ENCODE measurements at regions not wholly inside any gene's neighbourhood (a gene's known extent, or its start where the extent isn't known, plus 50 kb on each side); places are given as distances from the start of the nearest gene placed in this dataset.
A peak's percentile ranks its signal among the peaks of the same experiment; 100 is the strongest.

GRCh38 chr13:33723772-33724435 is 94.0 kb upstream of the RFC3 start:
- DNase-seq: peak; percentile 37

- DNase-seq: no peak
Observed at GRCh38 chr13:33725340-33725739, 92.6 kb upstream of the RFC3 start.

- no peak for DNase-seq
Observed at GRCh38 chr13:33727297-33728083, 90.5 kb upstream of the RFC3 start.

- DNase-seq: no peak
Observed at GRCh38 chr13:33728271-33729037, 89.5 kb upstream of the RFC3 start.

GRCh38 chr13:33730147-33730546 is 87.8 kb upstream of the RFC3 start:
- no peak for DNase-seq

GRCh38 chr13:33730619-33731018 is 87.3 kb upstream of the RFC3 start:
- no peak for DNase-seq

- DNase-seq: no peak
Observed at GRCh38 chr13:33735276-33735675, 82.7 kb upstream of the RFC3 start.

- no peak for DNase-seq
Observed at GRCh38 chr13:33739254-33739653, 78.7 kb upstream of the RFC3 start.

- DNase-seq: no peak
Observed at GRCh38 chr13:33740134-33740538, 77.8 kb upstream of the RFC3 start.

GRCh38 chr13:33742321-33742720 is 75.6 kb upstream of the RFC3 start:
- DNase-seq: no peak

GRCh38 chr13:33743438-33744368 is 74.2 kb upstream of the RFC3 start:
- no peak for DNase-seq

- no peak for DNase-seq
Observed at GRCh38 chr13:33744589-33745369, 73.2 kb upstream of the RFC3 start.

- no peak for DNase-seq
Observed at GRCh38 chr13:33745370-33746324, 72.3 kb upstream of the RFC3 start.

GRCh38 chr13:33746867-33747266 is 71.1 kb upstream of the RFC3 start:
- DNase-seq: no peak

- no peak for DNase-seq
Observed at GRCh38 chr13:33751151-33751550, 66.8 kb upstream of the RFC3 start.

- DNase-seq: no peak
Observed at GRCh38 chr13:33752094-33752493, 65.9 kb upstream of the RFC3 start.

- no peak for DNase-seq
Observed at GRCh38 chr13:33752597-33752996, 65.4 kb upstream of the RFC3 start.

- no peak for DNase-seq
Observed at GRCh38 chr13:33756929-33757328, 61.0 kb upstream of the RFC3 start.

- no peak for DNase-seq
Observed at GRCh38 chr13:33757713-33758112, 60.2 kb upstream of the RFC3 start.

- no peak for DNase-seq
Observed at GRCh38 chr13:33758113-33758512, 59.8 kb upstream of the RFC3 start.

GRCh38 chr13:33761740-33762139 is 56.2 kb upstream of the RFC3 start:
- peak; percentile 20 for DNase-seq

Measured in DMS 273 treated with DMSO at 0.1 percent for 48 hours (cell line).